ENCODE measurements at regions not wholly inside any gene's neighbourhood (a gene's known extent, or its start where the extent isn't known, plus 50 kb on each side); places are given as distances from the start of the nearest gene placed in this dataset.

DNA sequence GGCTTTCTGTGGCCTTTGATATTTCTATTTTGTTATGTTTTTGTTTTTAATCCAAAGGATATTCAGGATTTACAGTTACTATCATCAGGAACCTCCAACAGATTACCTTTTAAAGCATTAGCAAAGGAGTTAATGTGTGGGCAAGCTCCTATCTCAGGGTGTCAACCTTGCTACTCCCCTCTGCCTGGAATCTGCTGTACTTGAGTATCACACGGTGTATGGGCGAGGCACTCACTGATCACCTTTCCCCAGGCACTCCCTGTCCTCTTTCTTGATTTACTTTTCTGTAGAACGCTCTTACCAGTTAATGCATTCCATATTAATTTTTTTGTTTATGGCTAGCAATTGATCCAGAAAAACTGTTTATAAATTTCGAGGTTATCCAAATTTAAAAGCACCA, 117.0 kb upstream of the GAS1 start:
- Histone ChIP-seq H3K36me3 (ENCODE audit: low read depth, low read length) (no peaks in the 10 kb centered on the region), H3K4me3 (ENCODE audit: low read length) (no peak overlapping the region), H2AFZ (ENCODE audit: low read length) (no peak overlapping the region), H3K4me2 (ENCODE audit: low read length) (no peak overlapping the region), H3K27me3 (ENCODE audit: low read length) (no peaks in the 10 kb centered on the region), H3K27ac (ENCODE audit: low read length) (no peak overlapping the region), H3K9ac (ENCODE audit: low read length) (no peak overlapping the region), H3K9me2 (replicated peaks; ENCODE audit: low read length) (no peaks in the 10 kb centered on the region), H3K79me2 (ENCODE audit: low read length) (no peaks in the 10 kb centered on the region), H4K20me1 (ENCODE audit: low read length) (no peaks in the 10 kb centered on the region), H3K4me1 (ENCODE audit: insufficient read depth, low read length) (no peaks in the 10 kb centered on the region), H3K9me3 (ENCODE audit: low read length) (no peaks in the 10 kb centered on the region), H3F3A (ENCODE audit: low read length, unreplicated experiment) (no peaks in the 10 kb centered on the region)
- ChIA-PET POLR2A (ENCODE audit: unreplicated experiment) (no interaction called here), CTCF (no interaction called here)
- intact Hi-C loops (cut with micrococcal nuclease) = no loop called here
- DNase-seq = no peak
- TF ChIP-seq EZH2phosphoT487 (IDR thresholded peaks at IDR 0.05; ENCODE audit: borderline replicate concordance, low read length) (no peak), EZH2 (IDR thresholded peaks at IDR 0.05; ENCODE audit: low read length, unreplicated experiment) (no peak)
- TF ChIP-seq, protein P1, sequence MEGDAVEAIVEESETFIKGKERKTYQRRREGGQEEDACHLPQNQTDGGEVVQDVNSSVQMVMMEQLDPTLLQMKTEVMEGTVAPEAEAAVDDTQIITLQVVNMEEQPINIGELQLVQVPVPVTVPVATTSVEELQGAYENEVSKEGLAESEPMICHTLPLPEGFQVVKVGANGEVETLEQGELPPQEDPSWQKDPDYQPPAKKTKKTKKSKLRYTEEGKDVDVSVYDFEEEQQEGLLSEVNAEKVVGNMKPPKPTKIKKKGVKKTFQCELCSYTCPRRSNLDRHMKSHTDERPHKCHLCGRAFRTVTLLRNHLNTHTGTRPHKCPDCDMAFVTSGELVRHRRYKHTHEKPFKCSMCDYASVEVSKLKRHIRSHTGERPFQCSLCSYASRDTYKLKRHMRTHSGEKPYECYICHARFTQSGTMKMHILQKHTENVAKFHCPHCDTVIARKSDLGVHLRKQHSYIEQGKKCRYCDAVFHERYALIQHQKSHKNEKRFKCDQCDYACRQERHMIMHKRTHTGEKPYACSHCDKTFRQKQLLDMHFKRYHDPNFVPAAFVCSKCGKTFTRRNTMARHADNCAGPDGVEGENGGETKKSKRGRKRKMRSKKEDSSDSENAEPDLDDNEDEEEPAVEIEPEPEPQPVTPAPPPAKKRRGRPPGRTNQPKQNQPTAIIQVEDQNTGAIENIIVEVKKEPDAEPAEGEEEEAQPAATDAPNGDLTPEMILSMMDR (conservative IDR thresholded peaks at IDR 0.05; ENCODE audit: low read depth, low read length) = no peak
- ATAC-seq = no peak
- no TSS peak for BruUV-seq (replicated peaks)

GRCh38 chr9:87065981-87066380, 118.7 kb upstream of the GAS1 start:
- no peaks in the 10 kb centered on the region for H3F3A ChIP-seq (ENCODE audit: low read length, unreplicated experiment)
- no peaks in the 10 kb centered on the region for H4K20me1 ChIP-seq (ENCODE audit: low read length)
- H3K27ac ChIP-seq (ENCODE audit: low read length) = no peak overlapping the region
- no peaks in the 10 kb centered on the region for H3K9me3 ChIP-seq (ENCODE audit: low read length)
- H3K27me3 ChIP-seq (ENCODE audit: low read length) = no peaks in the 10 kb centered on the region
- no TSS peak for BruUV-seq (replicated peaks)
- H3K4me1 ChIP-seq (ENCODE audit: insufficient read depth, low read length) = no peaks in the 10 kb centered on the region
- intact Hi-C loops (cut with micrococcal nuclease) = no loop called here
- no peak overlapping the region for H2AFZ ChIP-seq (ENCODE audit: low read length)
- TF ChIP-seq EZH2 (IDR thresholded peaks at IDR 0.05; ENCODE audit: low read length, unreplicated experiment) (no peak), EZH2phosphoT487 (IDR thresholded peaks at IDR 0.05; ENCODE audit: borderline replicate concordance, low read length) (no peak)
- TF ChIP-seq, protein P1 (conservative IDR thresholded peaks at IDR 0.05; ENCODE audit: low read depth, low read length) = no peak
- DNase-seq = no peak
- no peaks in the 10 kb centered on the region for H3K79me2 ChIP-seq (ENCODE audit: low read length)
- H3K9me2 ChIP-seq (replicated peaks; ENCODE audit: low read length) = no peaks in the 10 kb centered on the region
- no peak overlapping the region for H3K4me3 ChIP-seq (ENCODE audit: low read length)
- no peak for ATAC-seq
- H3K9ac ChIP-seq (ENCODE audit: low read length) = no peak overlapping the region
- ChIA-PET POLR2A (ENCODE audit: unreplicated experiment) (no interaction called here), CTCF (no interaction called here)
- no peak overlapping the region for H3K4me2 ChIP-seq (ENCODE audit: low read length)
- H3K36me3 ChIP-seq (ENCODE audit: low read depth, low read length) = no peaks in the 10 kb centered on the region

GRCh38 chr9:87067426-87067825, 120.1 kb upstream of the GAS1 start:
- Histone ChIP-seq H3K36me3 (ENCODE audit: low read depth, low read length) (no peaks in the 10 kb centered on the region), H4K20me1 (ENCODE audit: low read length) (no peaks in the 10 kb centered on the region), H3K27me3 (ENCODE audit: low read length) (no peaks in the 10 kb centered on the region), H3K27ac (ENCODE audit: low read length) (no peak overlapping the region), H3K9ac (ENCODE audit: low read length) (no peak overlapping the region), H3K4me2 (ENCODE audit: low read length) (no peak overlapping the region), H3K4me3 (ENCODE audit: low read length) (no peak overlapping the region), H3K9me3 (ENCODE audit: low read length) (no peaks in the 10 kb centered on the region), H3K9me2 (replicated peaks; ENCODE audit: low read length) (no peaks in the 10 kb centered on the region), H3F3A (ENCODE audit: low read length, unreplicated experiment) (no peaks in the 10 kb centered on the region), H3K79me2 (ENCODE audit: low read length) (no peaks in the 10 kb centered on the region), H2AFZ (ENCODE audit: low read length) (no peak overlapping the region), H3K4me1 (ENCODE audit: insufficient read depth, low read length) (no peaks in the 10 kb centered on the region)
- no peak for ATAC-seq
- CTCF ChIA-PET = no interaction called here
- no peak for DNase-seq
- TF ChIP-seq, protein P1 (conservative IDR thresholded peaks at IDR 0.05; ENCODE audit: low read depth, low read length) = no peak
- TF ChIP-seq EZH2 (IDR thresholded peaks at IDR 0.05; ENCODE audit: low read length, unreplicated experiment) (no peak), EZH2phosphoT487 (IDR thresholded peaks at IDR 0.05; ENCODE audit: borderline replicate concordance, low read length) (no peak)
- intact Hi-C loops (cut with micrococcal nuclease) = no loop called here
- POLR2A ChIA-PET (ENCODE audit: unreplicated experiment) = no interaction called here
- BruUV-seq (replicated peaks) = no TSS peak

Data from PC-3 (cell line).